ENCODE measurements at regions not wholly inside any gene's neighbourhood (a gene's known extent, or its start where the extent isn't known, plus 50 kb on each side); places are given as distances from the start of the nearest gene placed in this dataset.

- no peak for DNase-seq
Measured at GRCh38 chr3:104731074-104731473, 635.6 kb upstream of the ALCAM start.

GRCh38 chr3:104734627-104735026 lies 632.1 kb upstream of the ALCAM start:
- DNase-seq: no peak

- no peak for DNase-seq
Measured at GRCh38 chr3:104735691-104736090, 631.0 kb upstream of the ALCAM start.

GRCh38 chr3:104738271-104738670 lies 628.4 kb upstream of the ALCAM start:
- no peak for DNase-seq

- no peak for DNase-seq
Measured at GRCh38 chr3:104740874-104741379, 625.8 kb upstream of the ALCAM start.

GRCh38 chr3:104742044-104742443 lies 624.7 kb upstream of the ALCAM start:
- DNase-seq: no peak

GRCh38 chr3:104745313-104745712 lies 621.4 kb upstream of the ALCAM start:
- no peak for DNase-seq

- peak; percentile 6 for DNase-seq
Measured at GRCh38 chr3:104746056-104746455, 620.7 kb upstream of the ALCAM start.

- DNase-seq: no peak
Measured at GRCh38 chr3:104750581-104750980, 616.1 kb upstream of the ALCAM start.

GRCh38 chr3:104755791-104756190 lies 610.9 kb upstream of the ALCAM start:
- no peak for DNase-seq

GRCh38 chr3:104763007-104763406 lies 603.7 kb upstream of the ALCAM start:
- DNase-seq: peak; percentile 72

- DNase-seq: no peak
Measured at GRCh38 chr3:104764496-104764895, 602.2 kb upstream of the ALCAM start.

GRCh38 chr3:104768886-104769285 lies 597.8 kb upstream of the ALCAM start:
- DNase-seq: peak; percentile 7

- no peak for DNase-seq
Measured at GRCh38 chr3:104779324-104779723, 587.4 kb upstream of the ALCAM start.

- DNase-seq: no peak
Measured at GRCh38 chr3:104781112-104781511, 585.6 kb upstream of the ALCAM start.

- peak; percentile 2 for DNase-seq
Measured at GRCh38 chr3:104785947-104786346, 580.8 kb upstream of the ALCAM start.

- no peak for DNase-seq
Measured at GRCh38 chr3:104787306-104787705, 579.4 kb upstream of the ALCAM start.

GRCh38 chr3:104788807-104789206 lies 577.9 kb upstream of the ALCAM start:
- no peak for DNase-seq

- DNase-seq: no peak
Measured at GRCh38 chr3:104791331-104791730, 575.4 kb upstream of the ALCAM start.

GRCh38 chr3:104796556-104796955 lies 570.2 kb upstream of the ALCAM start:
- DNase-seq: no peak

- DNase-seq: no peak
Measured at GRCh38 chr3:104805042-104805441, 561.7 kb upstream of the ALCAM start.

GRCh38 chr3:104805508-104805907 lies 561.2 kb upstream of the ALCAM start:
- no peak for DNase-seq

GRCh38 chr3:104810896-104811295 lies 555.8 kb upstream of the ALCAM start:
- no peak for DNase-seq

GRCh38 chr3:104816008-104816407 lies 550.7 kb upstream of the ALCAM start:
- DNase-seq: no peak

GRCh38 chr3:104816716-104817115 lies 550.0 kb upstream of the ALCAM start:
- no peak for DNase-seq

GRCh38 chr3:104819333-104819732 lies 547.4 kb upstream of the ALCAM start:
- DNase-seq: no peak

Measured in EL (cell line).